Right cardiac atrium (tissue), 5 donors: ENCODE measurements at regions not wholly inside any gene's neighbourhood (a gene's known extent, or its start where the extent isn't known, plus 50 kb on each side); places are given as distances from the start of the nearest gene placed in this dataset.
"Not testable (repeated sequence)": the region's sequence is repeated elsewhere in the genome, so short reads cannot be mapped to it uniquely, and the experiment has no call there.

Experiments
- ATAC-seq, 2 donors: fragments of 200-7000 bp; cut with Tn5 transposase; one replicate each; pipeline versions ENCODE4 v1.8.0 to v1.9.1; 2020; ENCODE audit warnings: moderate library complexity in 2 of 2, mild to moderate bottlenecking in 1 of 2
- DNase-seq, 3 donors: peaks; one replicate each; pipeline ENCODE4 v3.0.0-alpha.2; 2020
- H3K27ac ChIP-seq: one replicate; pipeline ENCODE4 v1.5.1; 2013; ENCODE audit warnings: mild to moderate bottlenecking, low read length, control low read depth, moderate library complexity
- H3K27me3 ChIP-seq: one replicate; pipeline ENCODE4 v1.6.1; 2013; ENCODE audit not compliant: control insufficient read depth, insufficient read depth
- H3K4me1 ChIP-seq: one replicate; pipeline ENCODE4 v1.6.1; 2013; ENCODE audit warnings: low read length; ENCODE audit not compliant: control insufficient read depth, insufficient read depth
- H3K4me3 ChIP-seq: one replicate; pipeline ENCODE4 v1.5.1; 2013; ENCODE audit warnings: low read length, control low read depth
- H3K9me3 ChIP-seq: one replicate; pipeline ENCODE4 v1.6.1; 2013; ENCODE audit warnings: low read length; ENCODE audit not compliant: control insufficient read depth
- WGBS: extraction: QIAGEN DNeasy Blood & Tissue Kit; methylation state at CpG from one replicate; pipeline ENCODE4 v1.1.7; 2013; 5-methylcytosine and 5-hydroxymethylcytosine counted together
- intact Hi-C, 4 donors: fragments of 100-400 bp; cut with DNase I; formaldehyde crosslinking; loops; one replicate each; pipeline versions ENCODE4 v1.11.0 to v1.14.0; 2022 to 2023
- donor health status: healthy with polysubstance abuse.
- donor health status: DM: no; HTN: yes; CAD: no.
- donor health status: DM: no; HTN: no; CAD: no.
- donor health status: DM: no; HTN: yes; CAD: no; lungs with severe emphysema.
- donor health status: DM: yes; HTN: yes; CAD: no.

- intact Hi-C loops, result no loop called here
- Histone ChIP-seq H3K27ac (no peak overlapping the region), H3K9me3 (no peaks in the 10 kb centered on the region), H3K4me1 (no peaks in the 10 kb centered on the region), H3K27me3 (no peaks in the 10 kb centered on the region), H3K4me3 (no peak overlapping the region)
- ATAC-seq, result no peak
- DNase-seq, result no peak
- 91% methylated on average over 3 of the region's 3 CpGs for WGBS
These were observed 625.0 kb downstream of the TMEM182 start for GRCh38 chr2:103386872-103387271.

GRCh38 chr2:103387888-103388287 is 626.1 kb downstream of the TMEM182 start:
- Histone ChIP-seq H3K9me3 (no peaks in the 10 kb centered on the region), H3K27ac (no peak overlapping the region), H3K27me3 (no peaks in the 10 kb centered on the region), H3K4me1 (no peaks in the 10 kb centered on the region), H3K4me3 (no peak overlapping the region)
- WGBS, result 80% methylated on average over 5 of the region's 5 CpGs
- intact Hi-C loops, result no loop called here
- no peak for DNase-seq
- no peak for ATAC-seq

GRCh38 chr2:103396152-103396551 is 634.3 kb downstream of the TMEM182 start:
- 22% methylated on average over 1 of the region's 1 CpG for WGBS
- DNase-seq, result no peak
- H3K4me1 ChIP-seq, result no peaks in the 10 kb centered on the region
- no peaks in the 10 kb centered on the region for H3K27me3 ChIP-seq
- no peak overlapping the region for H3K4me3 ChIP-seq
- ATAC-seq, result no peak
- no peak overlapping the region for H3K27ac ChIP-seq
- intact Hi-C loops, result no loop called here
- H3K9me3 ChIP-seq, result peaks cover 2% of the 10 kb centered on the region

GRCh38 chr2:103401621-103402020 is 639.8 kb downstream of the TMEM182 start:
- peak; percentile 88 to 99 for ATAC-seq
- no peaks in the 10 kb centered on the region for H3K9me3 ChIP-seq
- H3K4me1 ChIP-seq, result no peaks in the 10 kb centered on the region
- H3K27me3 ChIP-seq, result peaks cover 2% of the 10 kb centered on the region
- no peak overlapping the region for H3K27ac ChIP-seq
- intact Hi-C loops, result no loop called here
- peak; percentile 49 to 60 (median 54) for DNase-seq
- no peak overlapping the region for H3K4me3 ChIP-seq
- 15% methylated on average over 4 of the region's 4 CpGs for WGBS

GRCh38 chr2:103402336-103402735 is 640.5 kb downstream of the TMEM182 start:
- 85% methylated on average over 3 of the region's 3 CpGs for WGBS
- Histone ChIP-seq H3K4me3 (no peak overlapping the region), H3K4me1 (no peaks in the 10 kb centered on the region), H3K27ac (no peak overlapping the region), H3K27me3 (peaks cover 2% of the 10 kb centered on the region), H3K9me3 (no peaks in the 10 kb centered on the region)
- DNase-seq, result no peak
- ATAC-seq, result no peak
- intact Hi-C loops, result no loop called here

GRCh38 chr2:103402944-103403343 is 641.1 kb downstream of the TMEM182 start:
- Histone ChIP-seq H3K4me1 (no peaks in the 10 kb centered on the region), H3K27me3 (peaks cover 2% of the 10 kb centered on the region), H3K27ac (no peak overlapping the region), H3K4me3 (no peak overlapping the region), H3K9me3 (no peaks in the 10 kb centered on the region)
- no peak for ATAC-seq
- 70% methylated on average over 5 of the region's 5 CpGs for WGBS
- DNase-seq, result no peak
- intact Hi-C loops, result no loop called here

- H3K27ac ChIP-seq, H3K9me3 ChIP-seq, ATAC-seq, H3K4me1 ChIP-seq, H3K27me3 ChIP-seq, intact Hi-C loops, H3K4me3 ChIP-seq, DNase-seq: not testable (repeated sequence)
- 92% methylated on average over 5 of the region's 5 CpGs for WGBS
These were observed 641.6 kb downstream of the TMEM182 start for GRCh38 chr2:103403388-103403787.

- H3K4me1 ChIP-seq, result no peaks in the 10 kb centered on the region
- 93% methylated on average over 4 of the region's 4 CpGs for WGBS
- intact Hi-C loops, result no loop called here
These were observed 648.4 kb downstream of the TMEM182 start for GRCh38 chr2:103410221-103410620.

GRCh38 chr2:103419506-103419905 is 657.7 kb downstream of the TMEM182 start:
- no peaks in the 10 kb centered on the region for H3K27me3 ChIP-seq
- DNase-seq (no peak), ATAC-seq (no peak)
- intact Hi-C loops, result no loop called here
- no peak overlapping the region for H3K4me3 ChIP-seq
- no peak overlapping the region for H3K27ac ChIP-seq
- WGBS, result 68% methylated on average over 2 of the region's 2 CpGs
- H3K4me1 ChIP-seq, result no peaks in the 10 kb centered on the region
- no peaks in the 10 kb centered on the region for H3K9me3 ChIP-seq

More at GRCh38 chr2:103410221-103410620, 648.4 kb downstream of the TMEM182 start:
- no peak for DNase-seq
- no peak overlapping the region for H3K4me3 ChIP-seq
- H3K27ac ChIP-seq, result no peak overlapping the region
- ATAC-seq, result no peak
- H3K27me3 ChIP-seq, result no peaks in the 10 kb centered on the region
- H3K9me3 ChIP-seq, result no peaks in the 10 kb centered on the region

GRCh38 chr2:103423100-103423499 is 661.3 kb downstream of the TMEM182 start:
- H3K4me3 ChIP-seq, result no peak overlapping the region
- ATAC-seq (no peak), DNase-seq (no peak)
- WGBS, result 86% methylated on average over 2 of the region's 2 CpGs
- H3K27me3 ChIP-seq, result no peaks in the 10 kb centered on the region
- intact Hi-C loops, result no loop called here
- H3K4me1 ChIP-seq, result no peaks in the 10 kb centered on the region
- H3K27ac ChIP-seq, result no peak overlapping the region
- no peaks in the 10 kb centered on the region for H3K9me3 ChIP-seq

GRCh38 chr2:103427567-103427966 is 665.7 kb downstream of the TMEM182 start:
- Histone ChIP-seq H3K27me3 (no peaks in the 10 kb centered on the region), H3K4me1 (no peaks in the 10 kb centered on the region), H3K4me3 (no peak overlapping the region), H3K9me3 (no peaks in the 10 kb centered on the region), H3K27ac (no peak overlapping the region)
- no peak for DNase-seq
- intact Hi-C loops, result no loop called here
- no peak for ATAC-seq
- WGBS, result 93% methylated on average over 3 of the region's 3 CpGs

- intact Hi-C loops, result no loop called here
These were observed 668.4 kb downstream of the TMEM182 start for GRCh38 chr2:103430191-103430590.

More at GRCh38 chr2:103430191-103430590, 668.4 kb downstream of the TMEM182 start:
- H3K4me1 ChIP-seq, result no peaks in the 10 kb centered on the region
- WGBS, result 48% methylated on average over 6 of the region's 6 CpGs
- DNase-seq (no peak), ATAC-seq (no peak)
- no peaks in the 10 kb centered on the region for H3K9me3 ChIP-seq
- H3K4me3 ChIP-seq, result no peak overlapping the region
- no peaks in the 10 kb centered on the region for H3K27me3 ChIP-seq
- H3K27ac ChIP-seq, result no peak overlapping the region
